A204.1 (cell line): ENCODE measurements at regions not wholly inside any gene's neighbourhood (a gene's known extent, or its start where the extent isn't known, plus 50 kb on each side); places are given as distances from the start of the nearest gene placed in this dataset.
"Not testable (repeated sequence)": the region's sequence is repeated elsewhere in the genome, so short reads cannot be mapped to it uniquely, and the experiment has no call there.

Source experiments
- FAIRE-seq: peaks from 2 replicates; lab custom pipeline; 2012; peaks lifted over from hg19 to GRCh38; lab: Jason Lieb, UNC

- FAIRE-seq: no peak
Observed at GRCh38 chr4:160362478-160362877, 1259.6 kb downstream of the RAPGEF2 start.

DNA sequence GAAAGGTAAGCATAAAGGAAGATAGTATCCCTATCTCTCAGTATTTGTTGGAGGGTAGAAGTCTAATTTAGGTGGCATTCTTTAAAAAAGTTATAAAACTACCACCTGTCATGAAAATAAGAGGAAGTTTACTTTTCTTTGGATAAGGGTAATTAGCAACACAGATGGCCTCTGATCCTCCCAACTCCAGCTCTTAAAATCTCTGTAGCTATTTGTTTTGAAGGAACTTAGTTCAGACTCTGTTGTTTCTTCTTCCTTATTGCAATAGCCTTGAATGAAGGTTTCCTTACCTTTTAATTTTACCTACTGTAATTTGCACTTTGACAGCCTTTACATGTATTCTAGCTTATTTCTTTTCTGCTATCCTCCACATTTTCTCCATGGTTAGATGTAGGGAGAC, 1261.3 kb downstream of the RAPGEF2 start:
- FAIRE-seq: no peak

GRCh38 chr4:160364665-160365064, 1261.8 kb downstream of the RAPGEF2 start:
- FAIRE-seq: not testable (repeated sequence)

DNA sequence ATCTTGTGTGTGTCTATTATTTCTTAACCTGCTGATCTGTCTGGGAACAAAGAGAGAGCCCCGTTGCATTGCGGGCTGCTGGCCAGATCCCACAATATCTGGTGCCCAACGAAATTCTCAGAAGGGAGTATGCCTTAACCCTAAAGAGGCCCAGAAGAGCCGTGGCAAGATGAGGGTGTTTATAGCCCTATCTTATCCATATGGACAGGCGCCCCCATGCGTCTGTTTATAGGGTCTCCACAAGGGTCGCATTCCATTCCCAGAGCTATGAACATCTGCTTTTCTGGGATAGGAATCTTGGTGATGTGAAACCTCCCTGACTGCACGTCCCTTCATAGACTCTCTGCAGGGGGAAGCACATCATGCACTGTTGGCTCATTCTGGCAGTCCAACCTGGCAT, 1262.5 kb downstream of the RAPGEF2 start:
- not testable (repeated sequence) for FAIRE-seq

DNA sequence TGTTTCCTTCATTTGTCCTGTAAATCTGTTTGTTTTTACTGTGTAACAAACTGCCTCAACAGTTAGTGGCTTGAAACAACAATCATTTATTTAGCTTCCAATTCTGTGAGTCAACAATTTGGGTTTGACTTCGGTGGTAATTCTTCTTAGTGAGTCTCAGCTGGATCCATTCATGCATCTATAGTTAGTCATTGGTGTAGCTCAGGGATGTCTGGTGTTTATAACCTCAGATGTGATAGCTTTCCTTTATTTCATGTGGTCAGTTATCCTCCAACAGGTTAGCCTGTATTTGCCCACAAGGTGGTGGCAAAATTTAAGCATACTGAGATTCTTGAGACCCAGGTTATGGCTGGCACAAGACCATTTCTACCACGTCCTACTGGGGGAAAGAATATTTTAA, 1267.2 kb downstream of the RAPGEF2 start:
- FAIRE-seq: no peak

DNA sequence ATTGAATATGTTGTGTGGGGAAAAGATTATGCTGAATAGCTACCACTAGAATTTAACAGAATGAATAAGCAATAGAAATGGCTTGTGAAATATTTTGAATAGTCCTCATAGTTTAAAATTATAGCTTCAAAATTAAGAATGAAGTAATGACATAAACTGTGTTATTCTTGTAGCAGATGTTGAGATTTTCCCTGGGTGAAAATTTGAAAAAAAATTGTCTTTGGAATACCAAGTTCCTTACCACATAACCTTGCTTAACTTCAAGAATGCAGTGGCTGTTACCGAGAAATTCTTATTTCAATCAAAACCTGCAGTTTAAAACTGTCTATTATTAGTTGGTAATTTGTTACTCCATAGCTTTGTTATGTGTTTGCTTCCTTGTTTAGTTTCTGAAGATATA, 1268.6 kb downstream of the RAPGEF2 start:
- no peak for FAIRE-seq

DNA sequence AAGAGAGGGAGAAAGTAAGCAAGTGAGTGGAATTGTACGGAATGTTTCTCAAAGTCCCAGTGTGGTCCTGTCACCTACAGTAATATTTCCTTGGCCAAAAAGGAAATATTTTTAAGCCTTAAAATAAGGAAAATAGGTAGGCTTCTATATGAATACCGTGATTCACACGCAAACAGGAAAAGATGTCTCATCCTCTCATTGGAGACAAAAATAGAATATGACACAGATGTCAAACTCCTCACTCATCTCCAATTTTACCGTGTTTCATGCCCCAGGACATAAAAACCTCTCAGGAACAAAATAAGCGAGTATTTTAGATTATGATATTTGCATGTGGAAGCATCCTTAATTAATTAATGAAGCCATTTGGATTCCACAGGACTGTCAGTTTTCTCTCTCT, 1269.5 kb downstream of the RAPGEF2 start:
- FAIRE-seq: no peak

DNA sequence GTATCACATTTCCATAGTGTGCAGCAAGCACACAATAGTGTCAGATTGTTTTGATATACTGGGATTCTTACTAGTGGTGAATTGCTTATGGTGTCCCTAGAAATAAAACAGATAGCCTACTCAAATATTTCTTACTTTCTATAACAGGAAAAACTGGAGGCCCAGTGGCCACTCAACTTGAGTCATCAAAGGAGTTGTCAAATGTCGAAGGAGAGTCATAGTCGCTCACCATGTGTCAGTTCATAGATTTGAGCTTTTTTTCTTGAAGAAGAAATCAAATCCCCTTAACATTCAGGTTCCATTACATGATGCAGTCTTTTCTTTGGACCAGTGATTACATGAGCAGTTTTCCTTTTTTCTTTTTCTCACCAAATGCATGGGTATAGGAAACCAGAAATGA, 1271.0 kb downstream of the RAPGEF2 start:
- FAIRE-seq: no peak

DNA sequence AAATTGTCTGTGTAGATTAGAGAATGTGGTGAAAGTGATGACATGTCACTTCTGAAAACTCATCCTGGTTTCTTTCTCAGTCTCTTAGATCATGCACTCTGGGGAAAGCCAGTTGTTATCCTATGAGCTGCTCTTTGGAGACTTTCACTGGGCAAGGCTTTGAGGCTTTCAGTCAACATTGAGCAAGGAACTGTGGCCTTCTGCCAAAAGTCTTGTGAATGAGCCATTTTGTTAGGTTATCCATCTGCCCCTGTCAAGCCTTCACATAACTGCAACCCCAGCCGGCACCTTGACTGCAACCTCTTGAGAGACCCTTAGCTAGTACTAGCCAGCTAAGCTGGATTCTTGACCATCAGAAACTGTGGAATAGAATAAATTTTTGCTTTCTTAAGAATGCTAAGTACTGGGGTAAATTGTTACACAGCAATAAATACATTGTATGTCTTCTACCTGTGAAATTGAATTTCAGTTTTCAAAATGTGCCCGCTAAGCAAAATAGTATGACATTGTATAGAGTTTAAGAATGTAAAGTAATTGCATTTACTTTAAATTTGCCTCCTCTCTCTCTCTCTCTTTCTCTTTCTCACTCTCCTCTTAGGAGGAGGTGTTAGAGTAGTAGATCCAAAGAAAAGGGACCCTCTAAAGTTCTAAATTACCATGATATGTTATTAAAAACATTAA, 1273.0 kb downstream of the RAPGEF2 start:
- no peak for FAIRE-seq

DNA sequence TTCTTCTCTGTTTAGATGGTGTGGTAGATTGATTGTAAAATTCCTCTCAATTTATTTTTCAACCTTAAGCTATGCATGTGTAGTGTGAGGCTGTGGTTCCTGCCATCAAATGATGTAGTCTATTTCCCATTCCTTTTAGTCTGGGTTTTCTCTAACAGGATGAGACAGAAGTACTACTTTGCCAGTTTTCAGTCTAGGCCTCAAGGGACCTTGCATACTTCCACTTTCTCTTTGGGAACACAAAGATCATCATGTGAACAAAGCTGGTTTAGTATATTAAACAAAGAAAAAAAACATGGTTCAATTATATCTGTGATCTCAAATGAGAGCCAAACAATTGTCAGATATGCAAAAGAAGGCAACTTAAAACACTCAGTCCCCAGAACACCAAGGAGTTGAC, 1284.0 kb downstream of the RAPGEF2 start:
- FAIRE-seq: no peak

- FAIRE-seq: no peak
Observed at GRCh38 chr4:160399826-160400225, 1296.9 kb downstream of the RAPGEF2 start.

GRCh38 chr4:160403081-160403480, 1300.2 kb downstream of the RAPGEF2 start:
- no peak for FAIRE-seq

DNA sequence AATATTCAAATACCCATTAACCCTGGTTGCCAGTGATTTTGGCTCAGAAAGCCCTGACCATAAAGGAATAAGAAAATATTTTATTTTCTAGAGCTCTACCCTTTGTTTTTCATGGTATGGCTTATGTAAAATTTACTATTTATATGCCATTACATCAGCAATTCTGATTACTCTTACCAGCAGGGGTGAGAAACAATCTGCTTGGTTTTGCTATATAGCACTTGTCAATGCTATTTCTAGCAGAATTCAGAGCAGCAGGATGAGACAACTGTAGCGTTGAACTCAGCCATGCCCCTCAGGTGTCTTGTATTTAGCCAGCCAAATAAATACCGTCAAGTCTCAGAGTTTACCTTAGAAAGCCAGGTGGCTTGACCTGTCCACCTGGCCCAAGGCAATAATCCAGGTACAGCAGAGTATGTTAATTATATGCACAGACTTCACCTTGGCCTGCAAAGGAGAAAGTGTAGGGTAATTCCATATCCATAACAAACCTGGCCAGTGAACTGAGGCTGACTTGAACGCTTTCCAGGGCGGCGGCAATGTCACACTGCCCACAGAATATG, 1303.5 kb downstream of the RAPGEF2 start:
- no peak for FAIRE-seq

- FAIRE-seq: no peak
Observed at GRCh38 chr4:160414496-160414895, 1311.6 kb downstream of the RAPGEF2 start.

DNA sequence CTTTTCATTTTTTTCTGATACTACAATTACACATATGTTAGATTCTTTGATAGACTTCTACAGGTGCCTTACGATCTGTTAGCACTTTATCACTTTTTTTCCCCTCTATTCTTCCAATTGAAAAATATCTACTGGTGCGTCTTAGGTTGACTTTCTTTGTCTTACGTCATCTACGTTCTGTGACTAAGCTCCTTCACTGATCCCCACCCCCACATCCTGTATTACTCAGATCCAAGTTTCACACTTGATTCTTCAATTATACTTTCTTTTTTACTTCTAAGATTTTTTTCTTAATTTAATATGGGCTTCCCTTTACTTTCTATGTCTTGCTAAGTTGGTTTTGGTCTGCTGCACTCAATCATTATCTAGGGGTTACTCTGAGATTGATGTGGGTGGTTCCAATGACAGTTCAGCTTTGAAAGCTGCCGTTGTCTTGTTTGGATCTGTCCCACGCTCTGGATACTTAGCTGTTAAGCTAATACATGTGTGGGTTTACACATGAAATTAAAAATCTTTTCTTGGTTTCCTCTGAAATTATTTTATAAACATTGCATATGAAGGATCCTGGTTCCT, 1321.1 kb downstream of the RAPGEF2 start:
- FAIRE-seq: no peak

DNA sequence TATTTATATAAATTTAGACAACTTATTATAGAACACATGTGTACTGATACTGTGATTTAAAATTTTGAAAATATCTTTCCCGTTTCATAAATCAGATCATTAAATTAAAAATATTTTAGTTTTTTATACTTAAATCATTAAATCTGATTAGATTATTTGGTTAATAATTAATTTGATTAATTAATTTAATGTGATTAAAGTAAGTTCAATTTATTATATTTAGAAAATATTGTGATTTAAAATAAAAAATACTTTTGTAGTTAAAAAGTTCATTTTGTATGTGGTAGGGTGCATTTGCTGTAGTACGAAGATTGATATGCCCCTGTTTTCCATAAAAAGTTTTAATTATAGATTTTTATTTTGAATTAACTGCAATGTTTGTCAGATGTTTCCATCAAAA, 1323.4 kb downstream of the RAPGEF2 start:
- FAIRE-seq: peak; percentile 89

- no peak for FAIRE-seq
Observed at GRCh38 chr4:160450876-160451275, 1348.0 kb downstream of the RAPGEF2 start.

GRCh38 chr4:160481696-160482690, 1379.1 kb downstream of the RAPGEF2 start:
- not testable (repeated sequence) for FAIRE-seq

DNA sequence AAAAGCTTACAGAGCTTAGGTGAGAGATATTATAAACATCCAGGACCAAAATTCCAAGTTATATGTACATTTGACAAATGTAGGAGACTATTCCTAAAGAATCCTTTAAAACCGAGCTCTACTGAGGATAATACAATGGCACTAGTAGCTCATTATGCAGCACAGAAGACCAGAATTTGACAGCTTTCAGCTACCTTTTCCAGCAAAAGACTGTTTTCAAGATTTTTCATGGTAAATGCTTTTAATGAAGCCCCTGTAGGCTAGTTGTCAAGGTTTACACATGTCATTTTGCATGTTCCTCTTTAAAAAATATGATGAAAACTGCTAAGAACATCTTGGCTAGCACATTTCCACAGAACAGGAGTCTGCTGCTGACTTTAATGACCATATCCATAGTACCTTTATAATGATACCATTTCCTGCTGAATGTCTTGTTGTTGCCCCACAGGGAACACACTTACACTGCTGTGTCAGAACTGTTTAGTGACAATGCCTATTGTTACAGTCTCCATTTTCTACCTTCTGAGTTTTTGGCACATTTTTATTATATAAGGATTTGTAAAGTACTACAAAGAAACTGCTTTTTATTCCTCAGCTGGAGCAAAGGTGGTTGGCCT, 1382.3 kb downstream of the RAPGEF2 start:
- no peak for FAIRE-seq

DNA sequence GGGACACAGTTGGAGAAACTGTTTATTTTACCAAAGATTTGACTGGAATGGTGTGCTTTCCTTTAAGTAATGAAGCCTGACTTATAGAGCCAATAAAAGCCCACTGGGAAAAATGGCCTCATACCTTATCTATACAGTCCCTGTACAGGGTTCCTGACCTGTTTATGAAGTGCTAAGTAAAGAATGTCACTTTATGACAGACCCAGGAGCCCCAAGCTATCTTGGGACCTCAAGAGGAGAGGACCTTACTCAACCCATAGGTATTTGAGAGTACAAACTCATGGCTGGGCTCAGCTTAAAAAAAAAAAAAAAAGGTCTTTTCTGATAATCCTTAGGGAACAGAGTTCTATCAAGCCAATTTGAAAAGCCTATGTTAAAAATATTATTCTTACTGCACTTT, 1389.3 kb downstream of the RAPGEF2 start:
- no peak for FAIRE-seq

DNA sequence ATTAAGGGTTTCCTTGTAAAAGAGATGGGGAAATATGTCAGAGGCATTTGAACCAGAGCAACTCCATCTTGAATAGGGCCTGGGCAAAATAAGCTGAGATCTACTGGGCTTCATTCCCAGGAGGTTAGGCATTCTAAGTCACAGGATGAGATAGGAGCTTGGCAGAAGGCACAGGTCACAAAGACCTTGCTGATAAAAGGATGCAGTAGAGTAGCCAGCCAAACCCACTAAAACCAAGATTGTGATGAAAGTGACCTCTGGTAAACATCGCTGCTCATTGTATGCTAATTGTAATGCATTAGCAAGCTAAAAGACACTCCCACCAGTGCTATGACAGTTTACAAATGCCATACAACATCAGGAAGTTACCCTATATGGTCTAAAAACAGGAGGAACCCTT, 1390.3 kb downstream of the RAPGEF2 start:
- no peak for FAIRE-seq

DNA sequence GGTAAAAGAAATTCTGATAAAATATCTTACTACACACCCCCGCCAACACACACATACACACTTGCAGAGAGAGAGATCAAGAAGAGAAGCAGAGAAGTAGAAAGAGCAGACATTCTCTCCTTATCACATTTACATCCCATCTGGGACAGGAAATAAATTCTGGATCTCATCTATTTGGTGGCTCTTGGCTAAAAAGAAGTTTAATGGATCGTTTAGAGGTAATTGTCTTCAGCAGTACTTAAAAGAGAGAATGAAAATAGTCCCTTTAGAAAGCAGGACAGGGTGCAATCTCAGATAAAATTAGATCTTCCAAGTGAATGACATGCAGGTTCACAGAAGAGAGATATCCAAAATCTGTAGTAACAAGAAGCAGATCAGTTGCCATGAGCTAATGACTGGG, 1392.5 kb downstream of the RAPGEF2 start:
- no peak for FAIRE-seq
